Cardiac septum (tissue), 1 donor: ENCODE measurements at regions not wholly inside any gene's neighbourhood (a gene's known extent, or its start where the extent isn't known, plus 50 kb on each side); places are given as distances from the start of the nearest gene placed in this dataset.
"Not testable (repeated sequence)": the region's sequence is repeated elsewhere in the genome, so short reads cannot be mapped to it uniquely, and the experiment has no call there.

Source experiments
- DNase-seq: peaks from one replicate; pipeline ENCODE4 v3.0.0-alpha.2; 2020; ENCODE audit warnings: low spot score
- intact Hi-C: fragments of 100-400 bp; cut with DNase I; formaldehyde crosslinking; loops from one replicate; pipeline ENCODE4 v1.14.0; 2022
- donor health status: DM: no; HTN: no; CAD: no.

DNA sequence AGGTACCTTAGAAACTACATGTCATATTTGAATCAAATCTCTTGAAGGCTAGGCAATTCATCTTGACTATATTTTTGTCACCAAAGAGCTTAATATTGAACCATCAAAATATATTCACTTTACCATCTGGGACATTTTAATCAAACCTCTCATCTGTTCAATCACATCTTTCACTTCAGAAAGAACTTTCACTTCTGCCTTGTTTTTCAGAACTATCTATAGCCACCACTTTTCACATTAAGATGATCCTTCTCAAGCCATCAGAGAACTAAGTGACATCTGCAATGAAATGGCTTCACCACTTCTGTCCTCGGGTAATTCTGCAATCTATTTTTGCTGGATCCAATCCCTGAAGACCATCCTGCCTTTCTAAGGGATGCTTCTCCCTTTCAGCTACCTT lies 57.8 kb downstream of the OR2B2 start:
- no peak for DNase-seq
- intact Hi-C loops = no loop called here

GRCh38 chr6:27851440-27851839 lies 60.8 kb downstream of the OR2B2 start:
- intact Hi-C loops = no loop called here
- DNase-seq = no peak

DNA sequence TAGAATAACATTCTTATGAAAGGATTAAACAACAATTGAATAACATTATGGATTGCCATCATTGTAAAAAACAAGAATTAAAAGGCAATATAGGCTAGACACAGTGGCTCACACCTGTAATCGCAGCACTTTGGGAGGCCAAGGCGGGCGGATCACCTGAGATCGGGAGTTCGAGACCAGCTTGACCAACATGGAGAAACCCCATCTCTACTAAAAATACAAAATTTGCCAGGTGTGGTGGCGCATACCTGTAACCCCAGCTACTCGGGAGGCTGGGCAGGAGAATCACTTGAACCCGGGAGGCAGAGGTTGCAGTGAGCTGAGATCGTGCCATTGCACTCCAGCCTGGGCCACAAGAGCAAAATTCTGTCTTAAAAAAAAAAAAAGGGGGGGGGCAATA lies 63.2 kb downstream of the OR2B2 start:
- DNase-seq, intact Hi-C loops: not testable (repeated sequence)

DNA sequence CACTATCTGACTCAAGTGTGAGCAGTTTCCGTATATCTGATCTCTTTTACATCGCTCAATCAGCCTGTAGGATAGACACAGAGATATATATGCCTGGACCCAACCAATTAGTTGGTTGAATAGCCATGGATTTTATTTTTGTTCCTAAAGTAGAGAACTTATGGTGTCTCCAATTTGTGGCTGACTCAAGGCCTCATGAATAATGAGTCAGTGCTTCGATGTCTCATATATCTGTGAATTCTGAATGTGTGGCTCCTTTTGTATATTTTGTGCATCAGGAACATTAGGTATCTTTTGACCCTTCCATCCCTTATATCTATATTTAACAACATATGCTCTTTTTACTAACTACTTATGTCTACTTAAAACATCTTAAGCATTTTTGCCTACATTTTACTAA lies 64.5 kb downstream of the OR2B2 start:
- no peak for DNase-seq
- intact Hi-C loops = no loop called here

DNA sequence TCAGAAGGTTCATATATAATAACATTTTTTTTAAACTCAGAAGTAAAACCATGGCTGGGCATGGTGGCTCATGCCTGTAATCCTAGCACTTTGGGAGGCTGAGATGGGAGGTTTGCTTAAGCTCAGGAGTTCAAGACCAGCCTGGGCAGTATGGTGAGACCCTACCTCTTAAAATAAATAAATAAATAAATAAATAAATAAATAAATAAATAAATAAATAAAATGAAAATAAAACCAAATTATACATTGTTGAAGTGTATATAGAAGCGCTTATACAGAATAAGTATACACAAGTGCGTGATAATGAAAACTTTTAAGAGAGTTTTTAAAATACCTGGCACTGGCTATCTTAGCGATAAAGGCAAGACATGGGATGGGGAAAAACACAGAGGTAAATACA lies 71.6 kb downstream of the OR2B2 start:
- DNase-seq = no peak
- intact Hi-C loops = no loop called here

- intact Hi-C loops = loop anchor here (2.0 to 10.0 kb wide), 3 partner anchors 27 to 1683 kb away; a partner anchor contains a TSS
- no peak for DNase-seq
These were observed 72.3 kb downstream of the OR2B2 start for GRCh38 chr6:27839626-27840475.

GRCh38 chr6:27838945-27839625 lies 73.1 kb downstream of the OR2B2 start:
- intact Hi-C loops = loop anchor here (2.0 to 10.0 kb wide), 3 partner anchors 28 to 1682 kb away; a partner anchor contains a TSS
- no peak for DNase-seq

DNA sequence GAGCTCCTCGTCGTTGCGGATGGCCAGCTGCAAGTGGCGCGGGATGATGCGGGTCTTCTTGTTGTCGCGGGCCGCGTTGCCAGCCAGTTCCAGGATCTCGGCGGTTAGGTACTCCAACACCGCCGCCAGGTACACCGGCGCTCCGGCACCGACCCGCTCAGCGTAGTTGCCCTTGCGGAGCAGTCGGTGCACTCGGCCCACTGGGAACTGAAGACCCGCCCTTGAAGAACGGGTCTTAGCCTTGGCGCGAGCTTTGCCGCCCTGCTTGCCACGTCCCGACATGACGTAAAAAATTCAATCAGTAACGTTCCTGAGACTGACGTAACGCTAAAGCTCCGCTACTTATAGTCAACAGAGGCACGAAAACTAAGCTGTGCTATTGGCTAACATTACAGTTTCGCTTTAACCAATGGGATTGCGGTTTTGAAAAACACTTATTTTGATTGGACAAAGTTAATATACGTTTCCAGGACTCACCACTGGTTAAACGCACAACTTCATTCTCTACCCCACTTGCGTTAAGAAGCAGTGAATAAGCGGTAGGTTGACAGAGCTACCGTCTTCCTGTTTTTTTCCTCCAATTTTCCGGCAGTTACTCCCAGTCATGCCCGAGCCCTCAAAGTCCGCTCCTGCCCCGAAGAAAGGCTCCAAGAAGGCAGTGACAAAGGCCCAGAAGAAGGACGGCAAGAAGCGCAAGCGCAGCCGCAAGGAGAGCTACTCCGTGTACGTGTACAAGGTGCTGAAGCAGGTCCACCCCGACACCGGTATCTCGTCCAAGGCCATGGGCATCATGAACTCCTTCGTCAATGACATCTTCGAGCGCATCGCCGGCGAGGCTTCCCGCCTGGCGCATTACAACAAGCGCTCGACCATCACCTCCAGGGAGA lies 73.9 kb downstream of the OR2B2 start:
- peak; percentile 88 for DNase-seq
- intact Hi-C loops = loop anchor here (2.0 to 10.0 kb wide), 3 partner anchors 28 to 1681 kb away; a partner anchor contains a TSS

- DNase-seq = no peak
- intact Hi-C loops = loop anchor here (2.0 to 10.0 kb wide), 3 partner anchors 29 to 1680 kb away; a partner anchor contains a TSS
These were observed 74.6 kb downstream of the OR2B2 start for GRCh38 chr6:27837625-27838057.

DNA sequence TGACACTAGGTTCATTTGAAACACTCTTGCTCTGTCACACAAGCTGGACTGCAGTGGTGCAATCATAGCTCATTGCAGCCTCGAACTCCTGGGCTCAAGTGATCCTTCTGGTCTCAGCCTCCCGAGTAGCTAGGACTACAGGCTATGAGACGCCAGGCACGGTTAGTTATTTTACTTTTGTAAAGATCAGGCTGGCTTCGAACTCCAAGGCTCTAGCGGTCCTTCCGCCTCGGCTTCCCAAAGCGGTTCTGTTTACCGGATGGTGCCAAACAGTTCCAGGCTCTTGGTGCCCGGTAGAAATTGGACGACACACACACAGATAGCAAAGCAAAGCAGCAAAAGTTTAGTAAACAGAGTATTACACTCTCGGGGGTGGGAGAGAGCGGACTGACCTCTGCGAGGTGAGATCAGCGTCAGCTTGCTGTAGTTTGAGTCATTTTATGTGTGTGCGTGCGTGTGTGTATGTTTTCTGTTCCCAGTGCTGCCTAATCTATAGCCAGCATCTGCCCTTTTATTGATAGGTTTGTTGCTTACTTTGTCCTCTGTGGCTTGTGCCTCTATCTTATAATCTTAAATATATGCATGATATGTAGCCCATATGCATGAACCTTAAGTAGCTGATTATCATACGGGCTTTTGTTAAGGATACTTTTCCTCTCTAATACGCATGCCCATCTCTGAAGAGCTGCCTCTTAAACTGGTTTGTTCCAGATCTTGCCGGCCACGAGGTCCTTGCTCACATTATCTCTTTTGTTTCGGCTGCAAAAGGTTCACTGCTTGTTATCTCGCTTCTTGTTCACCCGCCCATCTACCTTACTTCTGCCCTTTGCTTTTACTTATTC lies 75.2 kb downstream of the OR2B2 start:
- intact Hi-C loops = loop anchor here (5.0 to 10.0 kb wide), 2 partner anchors 1612 to 1680 kb away; a partner anchor contains a TSS
- peak; percentile 77 for DNase-seq

DNA sequence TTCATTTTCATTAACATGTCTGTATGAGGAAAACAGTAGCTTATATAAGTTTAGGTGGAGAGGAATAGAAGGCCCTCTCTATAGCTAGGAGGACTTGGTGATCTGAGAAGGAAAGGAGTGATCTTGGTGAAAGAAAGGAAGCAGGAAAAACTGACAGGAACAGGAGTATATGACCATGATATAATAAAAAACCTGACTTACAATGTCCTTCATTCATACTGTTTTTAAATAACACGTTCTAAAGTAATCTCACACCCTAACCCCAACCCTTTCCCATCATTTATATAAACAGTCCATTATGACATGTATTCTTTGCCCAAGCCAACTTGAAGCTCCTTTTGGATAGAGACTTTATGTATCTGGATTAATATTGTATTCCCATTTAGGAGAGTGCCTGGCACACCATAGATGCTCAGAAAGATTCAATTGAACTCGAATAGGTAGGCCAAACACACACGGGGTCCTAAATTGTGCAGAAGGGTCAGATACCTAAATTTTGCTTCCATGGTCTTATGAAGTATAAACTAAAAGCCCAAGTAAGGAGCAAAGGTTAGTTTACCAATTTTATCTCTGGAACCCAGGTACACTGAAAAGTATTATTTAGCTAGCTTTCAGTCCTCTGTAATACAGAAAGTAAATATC lies 75.9 kb downstream of the OR2B2 start:
- intact Hi-C loops = loop anchor here (5.0 to 10.0 kb wide), 2 partner anchors 1611 to 1679 kb away; a partner anchor contains a TSS
- DNase-seq = no peak

DNA sequence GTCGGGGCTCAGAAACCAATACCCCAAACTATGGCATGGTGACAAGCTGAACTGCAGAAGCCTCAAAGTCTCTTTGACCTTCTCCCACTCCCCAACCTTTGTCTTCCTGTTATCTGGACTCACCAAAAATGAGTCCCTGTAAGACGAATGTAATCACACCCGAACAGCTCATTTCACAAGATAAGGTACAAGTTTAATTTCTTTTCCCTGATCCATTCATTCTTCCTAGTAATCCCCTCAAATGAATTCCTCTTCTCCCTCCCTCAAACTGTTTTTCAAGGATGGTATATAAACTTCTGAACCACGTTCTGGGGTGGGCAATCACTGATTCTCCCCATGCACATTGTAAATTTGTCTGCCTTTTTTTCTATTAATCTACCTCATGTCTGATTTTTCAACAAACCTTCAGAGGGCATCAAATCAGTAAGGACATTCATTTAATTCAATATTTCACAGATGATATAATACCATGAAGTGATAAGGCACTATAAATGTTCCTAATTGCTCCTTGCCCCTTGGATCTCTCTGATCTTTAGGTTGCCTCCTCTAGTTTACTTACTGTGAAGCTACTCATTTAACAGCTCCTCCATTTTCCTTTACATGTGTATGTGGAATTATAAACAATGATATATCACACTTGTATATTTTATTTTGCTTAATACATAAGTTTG lies 77.2 kb downstream of the OR2B2 start:
- no peak for DNase-seq
- intact Hi-C loops = loop anchor here (5.0 to 10.0 kb wide), 2 partner anchors 1610 to 1678 kb away; a partner anchor contains a TSS

GRCh38 chr6:27834384-27834783 lies 77.8 kb downstream of the OR2B2 start:
- intact Hi-C loops = loop anchor here (10.0 kb wide), 1 partner anchor 1610 kb away; a partner anchor contains a TSS
- no peak for DNase-seq

GRCh38 chr6:27831434-27832081 lies 80.6 kb downstream of the OR2B2 start:
- DNase-seq = peak; percentile 85
- intact Hi-C loops = loop anchor here (10.0 kb wide), 1 partner anchor 1607 kb away; a partner anchor contains a TSS

DNA sequence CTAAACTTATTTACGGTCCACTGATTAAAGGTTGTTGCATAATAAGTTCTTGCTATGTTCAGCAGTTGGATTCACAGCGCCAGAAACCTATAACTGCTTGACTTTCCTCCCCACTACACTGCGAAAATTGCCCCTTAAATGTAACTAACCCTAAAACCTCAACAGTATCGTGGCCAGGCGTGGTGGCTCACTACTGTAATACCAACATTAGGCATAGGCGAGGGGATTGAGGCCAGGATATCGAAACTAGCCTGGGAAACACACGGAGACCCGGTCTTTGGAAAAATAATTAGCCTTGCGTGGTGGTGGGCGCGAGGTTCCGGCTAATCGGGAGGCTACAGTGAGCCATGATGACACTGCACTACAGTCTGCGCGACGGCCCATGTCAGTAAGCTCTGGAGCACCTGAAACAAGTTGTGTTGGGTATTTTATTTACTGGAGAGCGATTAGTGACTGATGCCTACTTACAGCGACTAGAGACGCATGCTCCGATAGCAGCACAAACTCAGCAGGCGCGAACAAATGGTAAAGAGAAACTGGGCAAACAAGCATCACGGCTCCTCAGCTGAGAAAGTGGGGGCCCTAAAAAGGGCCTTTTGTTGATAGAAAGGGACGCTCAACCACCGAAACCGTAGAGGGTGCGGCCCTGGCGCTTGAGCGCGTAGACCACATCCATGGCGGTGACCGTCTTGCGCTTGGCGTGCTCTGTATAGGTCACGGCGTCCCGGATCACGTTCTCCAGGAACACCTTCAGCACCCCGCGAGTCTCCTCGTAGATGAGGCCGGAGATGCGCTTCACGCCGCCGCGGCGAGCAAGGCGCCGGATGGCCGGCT lies 81.4 kb downstream of the OR2B2 start:
- intact Hi-C loops = loop anchor here (10.0 kb wide), 1 partner anchor 1606 kb away; a partner anchor contains a TSS
- not testable (repeated sequence) for DNase-seq

DNA sequence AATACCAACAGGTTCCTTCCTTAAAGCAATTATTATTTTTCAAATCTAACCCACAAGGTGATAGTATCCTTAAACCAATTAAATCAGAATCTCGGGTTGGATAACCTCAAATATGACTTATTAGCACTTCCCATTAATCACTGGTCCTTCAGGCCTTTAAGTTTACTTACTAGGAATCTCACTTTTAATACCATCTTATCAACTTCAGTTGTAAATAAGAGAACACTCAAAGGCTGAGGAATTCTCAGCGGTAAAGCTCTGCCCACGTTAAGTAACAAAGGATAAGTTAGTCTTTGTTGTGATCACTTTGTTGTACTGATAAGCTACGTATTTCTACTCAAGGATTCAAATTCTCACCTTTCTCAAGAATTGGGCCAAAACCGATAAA lies 82.0 kb downstream of the OR2B2 start:
- DNase-seq = no peak
- intact Hi-C loops = loop anchor here (10.0 kb wide), 1 partner anchor 1605 kb away; a partner anchor contains a TSS
